GM20000 (cell line): ENCODE measurements at regions not wholly inside any gene's neighbourhood (a gene's known extent, or its start where the extent isn't known, plus 50 kb on each side); places are given as distances from the start of the nearest gene placed in this dataset.
"Not testable (repeated sequence)": the region's sequence is repeated elsewhere in the genome, so short reads cannot be mapped to it uniquely, and the experiment has no call there.

Source experiments
- DNase-seq: peaks from one replicate; pipeline ENCODE4 v3.0.0; 2012; ENCODE audit warnings: low spot score
- TF ChIP-seq, protein P1 (sequence below): IDR thresholded peaks from 2 replicates; pipeline ENCODE4 v1.5.1; 2012; ENCODE audit warnings: mild to moderate bottlenecking, control low read depth; ENCODE audit errors: extremely low read depth, missing control alignments

DNA sequence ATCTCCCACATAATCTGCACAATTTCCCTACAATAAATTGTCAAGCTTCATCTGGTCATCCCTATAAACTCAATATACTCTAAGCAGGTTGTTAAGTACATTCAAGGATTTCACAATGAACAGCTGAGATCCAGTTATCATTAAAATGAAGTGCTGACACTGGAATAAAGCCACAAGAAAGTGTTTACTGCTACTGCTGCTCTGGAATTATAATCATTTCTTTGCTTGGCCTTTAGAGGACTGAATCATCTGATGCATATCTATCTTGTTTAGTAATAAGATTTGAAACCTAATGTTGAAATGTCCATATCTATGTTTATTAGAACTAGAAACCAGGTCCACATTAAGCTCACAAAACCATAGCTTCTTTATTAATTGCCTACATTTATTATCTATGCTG lies 338.6 kb upstream of the ZFP42 start:
- no peak for DNase-seq
- TF ChIP-seq, protein P1, sequence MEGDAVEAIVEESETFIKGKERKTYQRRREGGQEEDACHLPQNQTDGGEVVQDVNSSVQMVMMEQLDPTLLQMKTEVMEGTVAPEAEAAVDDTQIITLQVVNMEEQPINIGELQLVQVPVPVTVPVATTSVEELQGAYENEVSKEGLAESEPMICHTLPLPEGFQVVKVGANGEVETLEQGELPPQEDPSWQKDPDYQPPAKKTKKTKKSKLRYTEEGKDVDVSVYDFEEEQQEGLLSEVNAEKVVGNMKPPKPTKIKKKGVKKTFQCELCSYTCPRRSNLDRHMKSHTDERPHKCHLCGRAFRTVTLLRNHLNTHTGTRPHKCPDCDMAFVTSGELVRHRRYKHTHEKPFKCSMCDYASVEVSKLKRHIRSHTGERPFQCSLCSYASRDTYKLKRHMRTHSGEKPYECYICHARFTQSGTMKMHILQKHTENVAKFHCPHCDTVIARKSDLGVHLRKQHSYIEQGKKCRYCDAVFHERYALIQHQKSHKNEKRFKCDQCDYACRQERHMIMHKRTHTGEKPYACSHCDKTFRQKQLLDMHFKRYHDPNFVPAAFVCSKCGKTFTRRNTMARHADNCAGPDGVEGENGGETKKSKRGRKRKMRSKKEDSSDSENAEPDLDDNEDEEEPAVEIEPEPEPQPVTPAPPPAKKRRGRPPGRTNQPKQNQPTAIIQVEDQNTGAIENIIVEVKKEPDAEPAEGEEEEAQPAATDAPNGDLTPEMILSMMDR, result no peak

DNA sequence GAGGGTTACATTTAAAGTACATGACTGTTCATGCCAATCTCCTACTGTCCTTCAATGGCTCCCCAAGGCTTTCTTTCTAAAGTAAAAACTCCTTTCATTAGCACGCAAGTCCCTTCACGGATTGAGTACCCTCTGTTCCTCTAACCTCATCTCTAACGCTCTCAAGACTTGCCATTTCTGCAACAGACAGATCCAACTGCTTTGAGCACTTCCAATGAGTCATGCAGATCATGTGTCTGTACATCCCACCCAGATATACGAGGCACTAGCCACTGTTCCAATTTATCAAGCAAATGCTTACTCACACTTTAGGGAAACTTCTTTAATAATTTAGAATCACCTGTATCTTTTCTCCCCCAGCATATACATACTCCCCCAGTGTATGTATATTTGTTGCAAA lies 332.5 kb upstream of the ZFP42 start:
- TF ChIP-seq, protein P1, result no peak
- no peak for DNase-seq

DNA sequence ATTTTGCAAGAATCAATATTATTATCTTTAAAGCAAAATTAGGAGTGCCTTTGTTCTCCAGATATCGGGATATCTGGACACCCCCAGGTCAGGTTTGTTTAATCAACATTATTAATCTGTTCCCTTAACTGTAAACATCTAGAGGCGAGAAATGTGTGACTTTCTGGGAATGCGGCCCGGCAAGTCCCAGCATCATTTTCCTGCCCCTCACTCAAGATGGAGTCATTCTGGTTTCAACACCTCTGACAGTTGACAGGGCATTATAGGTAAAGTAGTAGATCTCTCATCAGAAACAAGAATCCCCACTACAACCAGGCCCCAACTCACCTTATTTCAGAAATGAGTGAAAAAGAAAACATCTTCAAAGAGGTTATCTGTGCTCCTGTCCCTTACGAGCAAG lies 331.6 kb upstream of the ZFP42 start:
- DNase-seq, result no peak
- TF ChIP-seq, protein P1, result no peak

DNA sequence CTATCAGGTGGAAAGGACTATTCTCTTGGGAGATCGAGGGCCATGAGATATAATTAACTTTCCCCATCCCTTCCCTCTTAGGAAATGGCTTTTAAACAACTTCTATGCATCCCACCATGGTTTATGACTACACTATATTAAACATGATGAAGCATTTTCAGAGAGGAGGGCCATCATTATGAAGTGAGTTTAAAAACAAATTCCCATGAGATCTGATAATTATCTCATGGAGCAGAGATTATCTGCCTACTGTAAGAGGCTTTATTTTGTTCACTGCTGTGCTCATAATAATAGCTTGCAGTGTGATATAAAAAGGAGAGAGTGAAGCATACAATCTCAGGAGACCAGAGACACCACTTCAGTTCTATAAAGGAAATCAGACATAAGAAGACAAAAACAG lies 330.5 kb upstream of the ZFP42 start:
- TF ChIP-seq, protein P1, result no peak
- no peak for DNase-seq

DNA sequence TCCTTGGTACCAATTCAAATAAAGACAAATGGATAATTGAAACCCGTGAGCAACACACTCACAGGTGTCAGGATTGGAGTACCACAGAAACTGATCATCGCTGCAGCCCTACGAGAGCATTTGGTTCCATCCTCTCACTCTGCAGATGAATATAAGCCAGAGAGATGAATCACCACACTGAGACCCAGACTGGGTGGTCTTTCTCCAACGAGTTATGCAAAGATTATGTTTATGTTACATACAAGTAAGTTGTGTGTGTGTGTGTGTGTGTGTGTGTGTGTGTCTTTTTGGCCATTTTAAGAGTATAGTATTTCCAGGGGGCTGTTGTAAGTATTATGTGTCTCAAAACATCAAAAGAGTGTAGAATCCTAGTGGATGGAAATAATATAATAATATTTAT lies 329.5 kb upstream of the ZFP42 start:
- TF ChIP-seq, protein P1, result no peak
- DNase-seq, result no peak

DNA sequence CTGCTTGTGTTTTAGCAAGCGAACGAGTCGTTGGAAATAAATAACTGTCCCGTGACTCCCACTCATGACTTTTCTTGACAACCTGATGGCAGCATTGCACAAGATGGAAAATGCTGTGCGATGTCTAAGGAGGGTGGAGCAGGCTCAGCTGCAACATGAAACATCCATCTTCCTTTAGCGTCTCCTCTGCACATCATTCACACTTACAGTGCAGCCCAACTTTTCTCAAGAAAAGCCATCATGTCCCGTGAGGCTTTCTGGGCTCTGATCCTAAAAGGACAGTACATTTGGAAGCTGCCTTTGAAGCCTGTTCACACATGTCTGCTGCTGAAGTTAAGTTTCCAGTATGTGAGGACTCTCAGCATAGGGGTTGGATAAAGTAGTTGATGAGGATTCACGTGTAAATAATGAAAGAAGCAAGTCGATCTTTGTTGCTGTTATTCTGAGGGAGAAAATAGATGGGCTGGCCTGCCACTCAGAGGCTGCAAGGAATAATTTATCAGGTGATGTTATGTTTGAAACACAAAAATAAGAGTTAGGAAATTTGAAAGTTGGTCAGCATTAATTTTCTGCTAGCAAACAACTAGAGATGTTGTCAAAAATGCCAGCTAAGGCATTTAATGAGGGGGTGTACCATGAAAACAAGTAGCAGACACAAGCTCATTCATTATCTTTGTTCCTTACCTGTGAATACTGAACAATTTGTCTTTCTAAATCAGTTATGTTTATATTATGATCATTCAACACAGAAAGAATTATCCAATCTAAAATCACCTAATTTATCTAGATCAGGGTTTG lies 328.7 kb upstream of the ZFP42 start:
- TF ChIP-seq, protein P1, result no peak
- DNase-seq, result no peak

DNA sequence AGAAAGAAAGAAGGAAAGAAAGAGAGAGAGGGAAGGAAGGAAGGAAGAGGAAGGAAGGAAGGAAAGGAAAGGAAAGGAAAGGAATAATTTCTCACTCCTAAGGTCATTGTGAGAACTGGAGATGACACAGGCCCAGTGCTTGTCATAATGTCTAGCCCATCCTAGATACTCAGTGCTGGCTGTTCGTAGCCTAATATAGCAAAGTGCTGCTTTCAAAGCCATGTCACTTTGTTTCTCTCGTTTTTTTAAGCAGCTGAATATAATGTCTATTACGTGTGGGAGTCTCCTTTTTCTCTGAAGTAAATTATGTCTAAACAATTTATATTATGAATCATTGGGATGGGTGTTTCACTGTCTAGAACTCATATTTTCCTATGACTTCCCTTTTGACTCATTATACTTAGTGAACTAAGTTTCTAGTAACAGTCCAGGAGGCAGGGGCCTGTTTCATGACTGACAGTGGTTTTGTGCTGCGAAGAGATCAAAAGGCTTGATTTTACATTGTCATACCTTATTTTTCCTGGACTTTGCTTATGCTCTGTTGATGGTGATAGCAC lies 327.0 kb upstream of the ZFP42 start:
- TF ChIP-seq, protein P1, result no peak
- no peak for DNase-seq

DNA sequence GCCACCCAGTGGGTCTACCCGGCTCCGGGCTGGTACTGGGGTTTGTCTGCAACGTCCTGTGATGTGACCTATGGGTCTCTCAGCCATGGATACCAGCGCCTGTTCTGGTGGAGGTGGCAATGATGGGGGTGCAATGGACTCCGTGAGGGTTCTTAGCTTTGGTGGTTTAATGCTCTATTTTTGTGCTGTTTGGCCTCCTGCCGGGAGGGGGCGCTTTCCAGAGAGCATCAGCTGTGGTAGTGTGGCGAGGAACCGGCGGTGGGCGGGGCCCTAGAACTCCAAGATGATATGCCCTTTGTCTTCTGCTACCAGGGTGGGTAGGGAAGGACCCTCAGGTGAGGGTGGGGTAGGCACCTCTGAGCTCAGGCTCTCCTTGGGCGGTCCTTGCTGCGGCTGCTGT lies 324.1 kb upstream of the ZFP42 start:
- DNase-seq, result not testable (repeated sequence)

DNA sequence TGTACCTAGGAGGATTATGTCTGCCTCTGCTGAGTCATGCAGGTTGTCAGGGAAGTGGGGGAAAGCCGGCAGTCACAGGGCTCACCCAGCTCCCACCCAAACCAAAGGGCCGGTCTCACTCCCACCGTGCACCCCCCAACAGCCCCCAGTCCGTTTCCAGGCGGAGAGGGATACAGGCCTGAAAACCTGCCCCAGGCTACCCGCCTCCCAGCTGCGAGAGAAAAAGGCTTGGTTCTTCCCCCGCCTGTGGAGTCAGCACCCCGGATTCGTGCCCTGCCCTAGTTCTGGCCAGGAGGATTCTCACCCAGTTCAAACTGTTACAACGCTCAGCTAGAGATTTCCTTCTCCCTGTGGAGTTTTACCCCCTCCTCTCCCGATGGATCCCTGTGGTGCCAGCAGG lies 323.6 kb upstream of the ZFP42 start:
- DNase-seq, result not testable (repeated sequence)

DNA sequence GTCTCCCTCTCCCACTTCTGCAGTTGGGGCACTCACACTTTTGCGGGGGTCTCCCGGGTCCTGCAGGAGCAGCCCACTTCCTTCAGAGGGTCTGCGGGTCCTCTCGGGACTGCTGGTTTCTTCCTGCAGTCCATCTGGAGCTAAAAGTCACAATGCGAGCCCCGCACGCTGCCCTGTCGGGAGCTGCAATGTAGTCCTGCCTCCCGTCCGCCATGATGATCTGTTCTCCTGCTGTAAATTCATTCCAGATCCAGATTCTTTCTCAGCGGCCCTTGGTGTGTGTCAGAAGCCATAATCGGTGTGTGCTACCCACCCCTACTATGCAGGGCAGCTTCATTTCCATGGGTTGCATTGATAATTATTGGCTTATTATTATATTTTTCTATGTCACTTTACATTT lies 323.0 kb upstream of the ZFP42 start:
- not testable (repeated sequence) for DNase-seq
